HG02678 (cell line): ENCODE measurements at regions not wholly inside any gene's neighbourhood (a gene's known extent, or its start where the extent isn't known, plus 50 kb on each side); places are given as distances from the start of the nearest gene placed in this dataset.
"Not testable (repeated sequence)": the region's sequence is repeated elsewhere in the genome, so short reads cannot be mapped to it uniquely, and the experiment has no call there.

ENCODE experiments used
- ATAC-seq: cut with Tn5 transposase; IDR thresholded peaks from one replicate; pipeline ENCODE4 v1.9.1; 2021; ENCODE audit warnings: mild to moderate bottlenecking, moderate library complexity; ENCODE audit not compliant: unreplicated experiment

DNA sequence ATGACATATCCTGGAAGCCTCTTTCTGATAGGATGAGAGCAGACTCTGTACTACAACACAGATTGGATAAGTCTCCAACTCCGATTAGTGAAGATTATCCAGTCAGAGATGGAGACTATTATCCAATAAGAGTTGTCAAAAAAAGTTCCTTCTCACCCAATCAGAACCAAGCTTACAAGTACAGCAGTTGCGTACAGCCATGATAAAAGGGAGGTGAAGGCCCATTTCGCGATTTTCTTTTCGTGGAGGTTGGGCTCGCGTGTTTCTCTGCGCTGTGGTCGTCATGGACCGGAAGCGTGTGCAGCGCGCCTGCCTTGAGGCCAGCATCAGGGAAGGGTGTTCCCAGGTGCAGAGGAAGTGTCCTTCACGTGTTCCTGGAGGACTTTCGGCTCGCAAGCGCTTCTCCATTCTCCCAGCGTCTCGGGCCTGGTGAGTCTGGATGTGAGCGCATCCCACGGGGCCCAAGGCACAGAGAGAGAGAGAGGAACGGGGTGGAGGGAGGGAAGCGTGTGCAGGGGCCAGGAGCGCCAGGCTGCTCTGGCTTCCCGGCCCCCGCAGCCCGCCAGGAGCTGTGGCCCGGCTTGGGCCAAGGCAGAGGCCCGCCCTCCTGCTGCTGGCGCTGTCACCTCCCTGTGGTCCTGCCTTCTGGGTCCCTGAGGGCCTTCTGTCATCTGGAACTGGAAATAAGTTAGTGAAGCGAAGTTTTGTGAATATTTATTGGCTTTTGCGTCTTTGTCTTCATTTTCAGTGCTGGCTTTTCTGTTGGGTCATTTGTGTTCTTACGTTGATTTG is 53.9 kb downstream of the CDRT15L2 start:
- not testable (repeated sequence) for ATAC-seq

DNA sequence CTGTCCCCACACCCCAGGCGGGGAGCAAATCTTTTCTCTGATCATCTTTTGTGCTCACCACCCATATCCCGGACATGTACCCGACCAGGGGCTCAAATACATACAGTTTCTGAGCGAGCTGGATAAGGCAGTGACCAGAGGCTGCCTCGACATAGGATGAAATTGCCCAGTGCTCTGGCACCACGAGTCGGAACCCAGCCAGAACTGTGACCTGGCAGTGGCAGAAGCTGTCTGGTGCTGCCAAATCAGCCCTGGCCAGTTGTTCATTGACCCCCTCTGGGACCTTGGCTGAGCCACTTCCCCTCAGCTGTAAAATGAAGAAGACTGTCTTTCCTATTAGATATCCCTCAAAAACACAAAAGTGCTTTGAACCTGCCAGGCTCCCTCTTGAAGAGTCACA is 60.6 kb downstream of the CDRT15L2 start:
- not testable (repeated sequence) for ATAC-seq

DNA sequence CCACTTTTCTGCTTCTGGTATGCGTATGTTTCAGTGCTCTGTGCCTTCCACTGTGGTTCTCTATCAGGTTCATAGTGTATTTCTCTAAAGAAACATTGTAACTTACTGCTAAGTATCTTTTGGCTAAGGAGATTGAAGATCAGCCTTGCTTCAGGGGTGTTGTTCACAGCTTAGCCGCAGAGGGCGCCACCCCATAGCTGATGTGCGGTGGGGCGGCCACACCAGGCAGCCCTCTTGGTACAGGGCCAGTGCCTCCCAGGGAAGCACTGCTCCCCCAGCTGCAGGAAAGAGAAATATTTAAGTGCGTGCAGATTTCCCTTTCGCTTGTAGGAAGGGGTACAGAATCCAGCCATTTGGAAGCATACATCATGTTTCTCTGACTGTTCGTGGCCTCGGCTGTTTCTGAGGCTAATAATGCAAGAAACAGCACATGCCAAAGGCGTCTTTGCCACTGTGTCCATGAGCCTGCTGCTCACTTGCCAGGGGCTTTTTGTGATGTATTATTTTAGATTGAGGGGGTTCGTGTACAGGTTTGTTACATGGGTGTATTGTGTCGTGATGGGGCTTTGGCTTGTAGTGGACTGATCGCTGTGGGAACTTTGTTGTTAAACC is 67.2 kb downstream of the CDRT15L2 start:
- not testable (repeated sequence) for ATAC-seq

DNA sequence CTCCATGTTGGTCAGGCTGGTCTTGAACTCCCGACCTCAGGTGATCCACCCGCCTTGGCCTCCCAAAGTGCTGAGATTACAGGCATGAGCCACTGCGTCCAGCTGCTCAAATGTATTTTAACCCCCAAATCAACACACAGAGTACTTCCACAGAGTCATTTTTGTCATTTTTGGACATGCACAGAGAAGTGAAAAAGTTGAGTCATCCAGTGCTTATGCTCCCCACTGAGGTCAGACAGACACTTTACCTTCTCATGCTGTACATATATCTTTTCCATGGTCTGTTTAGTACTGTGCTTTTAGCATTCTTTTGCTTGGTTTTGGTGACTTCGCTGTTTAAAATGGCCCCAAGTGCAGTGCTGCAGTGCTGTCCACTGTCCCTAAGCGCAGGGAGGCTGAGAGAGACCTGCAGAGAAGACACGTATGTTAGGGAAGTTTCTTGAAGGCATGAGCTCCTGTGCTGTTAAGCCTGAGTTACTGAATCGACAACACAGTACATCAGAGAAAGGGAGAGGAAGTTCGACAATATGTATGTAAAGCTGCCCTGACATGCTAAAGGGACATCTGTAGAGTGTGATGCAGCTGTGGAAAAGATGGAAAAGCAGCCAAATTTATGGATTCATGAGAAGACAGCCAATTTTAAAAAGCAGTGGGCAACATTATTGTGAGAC is 69.7 kb downstream of the CDRT15L2 start:
- peak; percentile 80 for ATAC-seq

DNA sequence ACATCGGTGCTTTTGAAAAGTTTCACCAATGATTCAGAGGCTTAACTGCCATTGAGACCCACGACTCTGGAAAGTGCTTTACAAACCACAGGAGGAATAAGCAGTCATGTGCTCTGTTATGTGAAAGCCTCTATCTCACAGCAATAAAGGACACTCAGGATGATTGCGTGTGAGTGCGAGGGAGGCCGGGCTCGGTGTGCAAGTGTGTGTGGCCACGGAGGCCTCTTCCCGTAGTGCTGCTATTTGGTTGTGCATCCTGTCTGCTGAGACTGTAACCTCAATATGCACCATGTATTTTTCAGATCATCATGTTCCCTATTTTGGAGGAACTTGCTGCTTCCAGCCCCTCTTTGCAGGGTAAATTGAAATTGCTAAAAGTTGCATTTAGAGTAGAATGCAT is 71.5 kb downstream of the CDRT15L2 start:
- ATAC-seq = peak; percentile 32

DNA sequence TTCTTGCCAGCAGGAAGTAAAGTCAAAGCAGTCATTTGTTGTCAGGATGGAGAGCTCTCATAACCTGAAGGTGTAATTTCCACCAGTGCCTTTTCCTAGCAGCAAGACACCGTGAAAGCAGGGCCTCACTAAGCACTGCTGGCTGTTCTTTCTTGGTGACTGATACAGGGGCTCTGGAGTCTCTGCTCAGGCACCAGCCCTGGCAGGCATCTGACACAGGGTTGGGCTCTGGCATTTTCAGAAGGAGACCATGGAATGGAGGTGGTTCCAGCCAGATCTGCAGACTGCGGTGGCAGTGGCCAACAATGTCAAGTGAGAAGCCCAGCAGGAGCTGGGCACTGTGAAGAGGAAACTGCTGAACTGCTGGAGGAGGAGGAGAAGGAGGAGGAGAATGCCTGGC is 72.2 kb downstream of the CDRT15L2 start:
- not testable (repeated sequence) for ATAC-seq

DNA sequence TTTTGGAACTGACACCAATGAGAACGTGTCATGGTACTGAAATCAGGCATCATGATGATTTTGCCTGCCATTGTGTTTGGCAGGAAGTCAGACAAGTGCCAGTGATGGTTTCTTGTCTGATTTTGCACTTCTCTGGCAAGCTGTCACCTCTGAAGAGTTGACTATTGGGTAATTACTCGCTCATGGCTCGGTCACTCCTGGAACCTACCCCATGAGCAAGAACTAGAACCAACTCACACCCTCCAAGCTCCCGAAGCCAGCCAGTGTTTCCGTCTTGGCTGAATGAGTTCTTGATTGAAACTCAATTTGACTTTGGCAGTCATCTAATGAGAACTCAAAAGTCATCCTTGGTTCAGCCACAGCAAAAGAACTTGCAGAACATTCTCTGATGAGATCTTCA is 73.9 kb downstream of the CDRT15L2 start:
- not testable (repeated sequence) for ATAC-seq

DNA sequence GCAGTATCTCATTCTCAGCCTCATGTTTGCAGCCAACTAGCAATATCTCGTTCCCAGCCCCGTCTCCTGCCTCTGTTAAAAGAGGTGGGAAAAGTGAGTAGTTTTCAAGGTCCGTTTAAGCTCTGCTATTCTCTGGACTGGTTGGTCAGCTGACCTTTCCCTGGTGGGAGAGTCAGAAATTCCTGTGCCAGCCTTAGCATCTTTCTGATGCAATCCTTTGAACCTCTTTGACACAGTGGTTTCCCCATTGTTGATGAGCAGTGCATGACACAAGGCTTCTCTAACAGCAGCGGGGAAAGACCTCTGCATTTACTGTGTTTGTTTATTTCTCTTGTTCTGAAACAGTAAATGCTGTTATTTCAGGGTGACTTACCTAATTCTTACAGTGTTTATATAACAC is 74.6 kb downstream of the CDRT15L2 start:
- not testable (repeated sequence) for ATAC-seq

DNA sequence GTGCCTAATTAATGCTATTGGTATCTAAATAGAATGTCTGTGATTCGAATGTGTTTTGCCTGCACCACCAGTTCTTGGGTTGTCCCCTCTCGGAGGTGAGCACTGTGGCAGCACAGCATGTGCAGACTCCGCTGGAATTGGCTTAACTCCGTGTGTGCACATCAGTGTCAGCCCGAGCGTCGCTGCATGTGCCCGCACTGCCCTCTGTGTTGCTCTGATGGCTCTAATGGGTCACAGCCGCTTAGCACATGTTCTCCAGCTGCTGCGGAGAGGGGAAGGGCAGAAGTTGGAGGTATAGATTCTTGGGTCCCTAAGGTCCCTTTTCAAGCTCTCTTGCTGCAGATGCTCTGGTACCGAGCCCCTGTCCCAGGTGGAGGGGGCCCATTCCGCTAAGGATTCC is 75.1 kb downstream of the CDRT15L2 start:
- not testable (repeated sequence) for ATAC-seq

DNA sequence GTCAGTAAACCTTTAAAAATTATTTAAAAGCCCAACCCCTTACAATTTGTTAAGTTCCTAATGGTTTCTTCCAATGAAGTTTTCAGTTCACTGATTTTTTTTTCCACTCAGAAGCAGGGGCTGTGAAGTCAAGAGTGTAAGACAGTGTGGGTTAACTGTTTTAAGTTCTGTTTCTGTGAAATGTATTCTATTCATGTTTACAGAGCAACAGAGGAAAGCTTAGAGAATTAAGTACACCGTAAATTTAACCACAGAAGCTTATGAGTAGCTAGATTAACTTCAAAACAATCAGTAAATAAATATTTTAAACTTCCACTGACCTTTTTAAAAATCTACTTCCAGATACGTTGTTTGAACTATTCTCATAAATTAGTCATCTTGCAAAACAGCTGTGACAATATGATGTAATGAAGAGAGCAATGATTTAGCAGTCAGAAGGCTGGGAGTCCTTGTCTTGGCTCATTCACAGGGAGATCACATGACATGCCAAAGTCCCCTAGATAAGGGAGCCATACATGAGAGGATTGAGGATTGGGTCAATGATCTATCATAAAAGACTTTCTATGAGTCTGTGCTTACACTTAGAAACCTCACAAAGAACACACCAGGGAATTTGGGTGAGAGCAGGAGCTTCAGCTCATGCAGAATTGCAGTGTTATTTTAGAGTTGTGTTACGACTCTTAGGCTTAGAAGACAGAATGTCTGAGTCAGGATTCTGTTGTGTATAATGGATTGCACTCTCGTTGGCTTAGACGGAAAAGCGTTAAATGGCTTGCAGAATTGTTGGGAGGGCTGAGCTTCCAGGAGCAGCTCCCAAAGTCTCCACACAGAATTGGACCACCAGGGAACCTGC is 85.8 kb downstream of the CDRT15L2 start:
- not testable (repeated sequence) for ATAC-seq

DNA sequence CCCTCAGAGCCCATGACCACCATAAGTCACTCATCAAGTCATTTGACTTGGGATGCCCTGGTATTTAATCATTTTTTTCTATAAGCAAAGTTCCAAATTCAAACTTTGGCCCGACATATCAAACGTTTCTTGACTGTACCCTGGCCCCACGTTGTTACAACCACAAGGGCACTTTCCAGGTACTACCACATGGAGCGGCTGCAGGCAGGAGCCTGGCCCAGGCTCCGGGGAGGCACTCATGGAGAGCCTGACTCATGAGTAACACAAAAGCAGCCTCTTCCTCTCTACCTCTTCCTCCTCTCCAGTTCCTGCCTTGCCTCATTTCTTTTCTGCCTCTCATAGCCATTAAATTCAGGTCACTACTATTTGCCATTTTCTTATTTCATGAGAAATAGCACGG is 87.2 kb downstream of the CDRT15L2 start:
- not testable (repeated sequence) for ATAC-seq

DNA sequence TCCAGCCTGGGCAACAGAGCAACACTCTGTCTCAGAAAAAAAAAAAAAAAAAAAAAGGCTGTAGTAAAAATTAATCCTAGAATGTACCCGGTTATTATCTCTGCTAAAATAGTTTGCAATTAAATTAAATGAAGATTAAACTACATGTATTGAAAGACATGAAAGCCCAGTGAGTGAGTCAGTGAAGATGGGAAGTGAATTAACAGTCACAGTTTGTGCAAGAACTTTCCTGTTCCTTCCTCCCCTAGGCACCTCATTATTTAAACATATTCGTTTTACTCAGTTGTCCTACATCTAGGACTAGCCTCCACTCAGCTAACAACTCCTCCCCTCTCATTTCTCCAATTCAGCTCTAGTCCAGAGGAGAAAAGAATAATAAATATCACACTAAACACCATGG is 88.2 kb downstream of the CDRT15L2 start:
- ATAC-seq = not testable (repeated sequence)

DNA sequence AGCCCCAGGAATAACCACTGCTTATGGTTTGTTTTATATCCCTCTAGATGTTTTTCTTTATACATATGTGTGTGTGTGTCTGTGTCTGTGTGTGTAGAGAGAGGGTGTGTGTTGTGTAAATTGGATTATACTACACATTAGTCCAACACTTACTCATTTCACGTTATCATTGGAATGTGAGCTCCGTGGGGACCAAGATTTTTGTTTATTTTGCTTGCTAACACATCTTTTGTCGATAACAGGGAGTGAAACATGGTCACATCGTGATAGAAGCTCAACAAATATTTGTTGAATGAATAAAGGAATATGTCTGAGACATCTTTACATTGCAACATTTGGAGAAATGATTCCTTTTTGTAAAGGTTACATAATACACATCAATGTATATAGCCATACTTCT is 88.8 kb downstream of the CDRT15L2 start:
- ATAC-seq = not testable (repeated sequence)

DNA sequence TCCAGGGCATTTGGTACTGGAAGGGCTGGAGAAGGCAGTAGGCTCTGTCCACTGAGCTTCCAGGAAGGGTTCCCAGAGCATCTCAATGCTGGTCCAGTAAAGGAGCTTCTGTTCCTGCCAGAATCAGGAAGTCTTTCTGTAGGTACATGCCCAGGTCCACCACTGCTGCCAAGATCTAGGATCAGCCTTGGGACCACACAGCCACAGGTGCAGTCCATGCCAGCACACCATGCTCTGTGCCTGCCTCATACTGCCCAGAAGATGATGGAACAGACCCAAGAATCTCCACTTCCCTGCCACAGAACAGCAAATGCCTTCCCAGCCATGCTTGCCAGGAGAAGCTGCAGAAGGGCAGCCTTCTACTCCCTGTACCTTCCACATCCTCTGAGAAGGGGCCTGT is 89.3 kb downstream of the CDRT15L2 start:
- not testable (repeated sequence) for ATAC-seq

DNA sequence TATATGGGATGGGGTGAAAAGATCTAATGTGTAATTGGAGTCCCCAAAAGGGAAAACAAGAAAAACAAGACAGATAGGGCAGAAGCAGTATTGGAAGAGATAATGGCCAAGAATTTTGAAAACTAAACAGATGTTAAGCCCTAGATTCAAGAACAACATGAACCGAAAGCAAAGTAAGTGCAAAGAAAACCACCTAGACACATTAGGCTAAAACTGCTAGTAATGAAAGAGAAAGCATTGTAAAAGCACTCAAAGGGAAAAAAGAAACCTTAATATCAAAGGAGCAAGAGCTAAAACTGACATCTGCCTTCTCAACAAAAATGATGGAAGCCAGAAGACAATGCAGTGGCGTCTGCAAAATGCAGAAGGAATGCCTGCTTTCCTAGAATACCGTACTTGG is 91.0 kb downstream of the CDRT15L2 start:
- not testable (repeated sequence) for ATAC-seq

DNA sequence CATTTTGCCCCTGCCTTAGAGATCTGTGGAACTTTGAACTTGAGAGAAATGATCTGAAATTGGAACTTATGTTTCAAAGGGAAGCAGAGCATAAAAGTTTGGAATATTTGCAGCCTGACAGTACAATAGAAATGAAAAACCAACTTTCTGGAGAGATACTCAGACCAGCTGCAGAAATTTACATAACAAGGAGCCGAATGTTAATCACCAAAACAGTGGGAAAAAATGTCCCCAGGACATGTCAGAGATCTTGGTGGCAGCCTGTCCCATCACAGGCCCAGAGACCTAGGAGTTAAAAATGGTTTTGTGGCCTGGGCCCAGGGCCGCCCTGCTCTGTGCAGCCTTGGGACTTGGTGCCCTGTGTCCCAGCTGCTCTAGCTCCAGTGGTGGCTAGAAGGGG is 94.8 kb downstream of the CDRT15L2 start:
- not testable (repeated sequence) for ATAC-seq

DNA sequence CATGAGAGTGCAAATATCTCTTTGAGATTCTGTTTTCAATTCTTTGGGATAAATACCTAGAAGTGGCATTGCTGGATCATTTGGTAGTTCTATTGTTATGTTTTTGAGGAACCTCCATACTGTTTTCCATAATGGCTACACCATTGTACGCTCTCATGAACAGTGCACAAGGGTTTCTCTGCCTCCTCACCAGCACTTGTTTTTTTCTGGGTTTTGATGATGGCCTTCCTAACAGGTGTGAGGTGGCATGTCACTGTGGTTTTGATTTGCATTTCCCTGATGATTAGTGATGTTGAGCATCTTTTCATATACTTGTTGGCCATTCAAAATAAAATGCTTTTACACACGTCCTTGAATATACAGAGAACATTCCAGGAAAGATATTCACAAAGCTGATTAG is 96.2 kb downstream of the CDRT15L2 start:
- ATAC-seq = not testable (repeated sequence)

DNA sequence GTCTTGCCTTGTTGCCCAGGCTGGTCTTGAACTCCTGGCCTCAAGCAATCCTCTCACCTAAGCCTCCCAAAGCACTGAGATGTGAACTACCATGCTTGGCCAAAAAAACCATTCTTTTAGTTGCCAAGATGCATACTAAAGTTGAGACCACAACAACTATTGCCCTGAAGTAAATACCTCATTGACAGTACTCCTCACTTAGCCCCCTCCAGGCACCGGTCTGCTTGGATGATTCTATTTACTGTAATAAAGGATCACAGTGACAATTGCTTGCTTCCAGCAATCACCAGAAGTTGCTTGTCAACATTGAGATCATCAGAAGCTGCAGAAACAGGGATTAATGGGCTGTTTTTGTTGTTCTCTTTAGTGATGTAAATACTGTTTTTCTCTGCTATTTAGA is 97.1 kb downstream of the CDRT15L2 start:
- ATAC-seq = not testable (repeated sequence)

DNA sequence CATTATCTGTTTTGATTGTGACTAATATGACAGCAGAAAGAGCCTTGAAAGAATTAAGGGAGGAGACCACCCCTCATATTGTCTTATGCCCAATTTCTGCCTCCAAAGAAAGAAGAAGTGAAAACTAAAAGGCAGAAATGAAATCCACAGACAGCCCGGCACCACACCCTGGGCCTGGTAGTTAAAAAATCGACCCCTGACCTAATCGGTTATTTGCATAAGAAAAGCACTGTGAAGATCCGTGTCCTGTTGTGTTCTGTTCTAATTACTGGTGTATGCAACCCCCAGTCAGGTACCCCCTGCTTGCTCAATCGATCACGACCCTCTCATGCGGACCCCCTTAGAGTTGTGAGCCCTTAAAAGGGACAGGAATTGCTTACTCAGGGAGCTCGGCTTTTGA is 97.9 kb downstream of the CDRT15L2 start:
- ATAC-seq = not testable (repeated sequence)

DNA sequence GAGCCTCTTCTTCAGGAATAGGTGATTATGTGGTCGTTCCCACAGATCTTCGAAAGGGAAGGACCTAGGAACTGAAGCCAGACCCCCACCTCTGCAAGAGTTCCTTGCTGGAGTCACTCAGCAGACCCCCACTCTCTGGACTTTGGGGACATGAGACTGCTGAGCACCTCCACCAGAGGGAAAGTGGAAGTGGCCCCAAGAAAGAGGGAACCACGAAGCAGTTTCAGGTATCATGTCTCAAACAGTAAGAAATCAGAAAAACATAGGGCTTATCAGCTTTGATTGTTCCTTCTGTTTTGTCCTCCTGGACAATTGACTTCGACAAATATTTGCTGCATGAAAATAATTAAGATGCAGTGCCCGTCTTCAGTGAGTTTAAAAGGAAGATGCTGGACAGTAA is 98.9 kb downstream of the CDRT15L2 start:
- peak; percentile 45 for ATAC-seq
